ENCODE measurements at regions not wholly inside any gene's neighbourhood (a gene's known extent, or its start where the extent isn't known, plus 50 kb on each side); places are given as distances from the start of the nearest gene placed in this dataset.
"Not testable (repeated sequence)": the region's sequence is repeated elsewhere in the genome, so short reads cannot be mapped to it uniquely, and the experiment has no call there.

GRCh38 chr5:108543486-108543885, 161.6 kb upstream of the FBXL17 start (continued):
- TF ChIP-seq ZNF558 (tag by site-specific recombination; IDR thresholded peaks at IDR 0.05) (no peak), ZNF214 (tag by site-specific recombination; IDR thresholded peaks at IDR 0.05; ENCODE audit: borderline replicate concordance) (no peak)

- H3K4me3 ChIP-seq (ENCODE audit: low read depth, low read length), result no peak overlapping the region
- H3K36me3 ChIP-seq (ENCODE audit: control insufficient read depth in 2 of 2, insufficient read depth in 1 of 2, low read length in 2 of 2), result no peaks in the 10 kb centered on the region
- no peaks in the 10 kb centered on the region for H3K4me1 ChIP-seq (ENCODE audit: control insufficient read depth, insufficient read depth, low read length)
- ChIA-PET POLR2A (no interaction called here), CTCF (interaction anchor here (0.9 kb wide), 1 partner anchor 17 kb away, joined by 3 read pairs; no protein-coding TSS in a partner anchor)
- TF ChIP-seq REPIN1 (tag by site-specific recombination; IDR thresholded peaks at IDR 0.05; ENCODE audit: low read depth) (no peak), ZNF529 (tag by site-specific recombination; IDR thresholded peaks at IDR 0.05; ENCODE audit: insufficient replicate concordance) (no peak), ZNF580 (tag by site-specific recombination; IDR thresholded peaks at IDR 0.05) (no peak), ZNF488 (tag by site-specific recombination; IDR thresholded peaks at IDR 0.05) (no peak), ZNF837 (tag by site-specific recombination; IDR thresholded peaks at IDR 0.05) (no peak)
- H3K27ac ChIP-seq (ENCODE audit: extremely low read depth, low read depth, low read length), result no peak overlapping the region
- H3K9me3 ChIP-seq (ENCODE audit: control insufficient read depth, insufficient read depth, low read depth, low read length), result no peaks in the 10 kb centered on the region
Observed at GRCh38 chr5:108541836-108542235, 159.9 kb upstream of the FBXL17 start.

- no peak overlapping the region for H3K4me3 ChIP-seq (ENCODE audit: low read depth, low read length)
- H3K27ac ChIP-seq (ENCODE audit: extremely low read depth, low read depth, low read length), result no peak overlapping the region
- TF ChIP-seq GLI2 (tag by site-specific recombination; IDR thresholded peaks at IDR 0.05; ENCODE audit: borderline replicate concordance, low read depth), result no peak
- TF ChIP-seq ZNF645 (tag by site-specific recombination; IDR thresholded peaks at IDR 0.05), result no peak
- no peak for TF ChIP-seq ZNF19 (tag by site-specific recombination; IDR thresholded peaks at IDR 0.05; ENCODE audit: low read depth)
- no peak for TF ChIP-seq ZNF169 (tag by site-specific recombination; IDR thresholded peaks at IDR 0.05)
- no peak for TF ChIP-seq ZNF623 (tag by site-specific recombination; IDR thresholded peaks at IDR 0.05)
- TF ChIP-seq ZNF621 (tag by site-specific recombination; IDR thresholded peaks at IDR 0.05), result no peak
- TF ChIP-seq ZNF239 (tag by site-specific recombination; IDR thresholded peaks at IDR 0.05), result no peak
- H3K36me3 ChIP-seq (ENCODE audit: control insufficient read depth in 2 of 2, insufficient read depth in 1 of 2, low read length in 2 of 2), result no peaks in the 10 kb centered on the region
- no peaks in the 10 kb centered on the region for H3K4me1 ChIP-seq (ENCODE audit: control insufficient read depth, insufficient read depth, low read length)
- H3K9me3 ChIP-seq (ENCODE audit: control insufficient read depth, insufficient read depth, low read depth, low read length), result no peaks in the 10 kb centered on the region
- ChIA-PET CTCF (interaction anchor here (0.6 kb wide), 1 partner anchor 383 kb away, joined by 3 read pairs; no protein-coding TSS in a partner anchor), POLR2A (no interaction called here)
Observed at GRCh38 chr5:108536321-108536720, 154.4 kb upstream of the FBXL17 start.

GRCh38 chr5:108532129-108532445, 150.2 kb upstream of the FBXL17 start:
- H3K9me3 ChIP-seq (ENCODE audit: control insufficient read depth, insufficient read depth, low read depth, low read length); H3K4me1 ChIP-seq (ENCODE audit: control insufficient read depth, insufficient read depth, low read length); CTCF ChIA-PET; H3K4me3 ChIP-seq (ENCODE audit: low read depth, low read length); POLR2A ChIA-PET; H3K27ac ChIP-seq (ENCODE audit: extremely low read depth, low read depth, low read length); H3K36me3 ChIP-seq (ENCODE audit: control insufficient read depth in 2 of 2, insufficient read depth in 1 of 2, low read length in 2 of 2): not testable (repeated sequence)

GRCh38 chr5:108531367-108532128, 149.7 kb upstream of the FBXL17 start:
- CTCF ChIA-PET, result no interaction called here

More at GRCh38 chr5:108531367-108532128, 149.7 kb upstream of the FBXL17 start:
- no peaks in the 10 kb centered on the region for H3K9me3 ChIP-seq (ENCODE audit: control insufficient read depth, insufficient read depth, low read depth, low read length)
- POLR2A ChIA-PET, result no interaction called here
- H3K27ac ChIP-seq (ENCODE audit: extremely low read depth, low read depth, low read length), result no peak overlapping the region
- H3K4me3 ChIP-seq (ENCODE audit: low read depth, low read length), result no peak overlapping the region
- no peaks in the 10 kb centered on the region for H3K36me3 ChIP-seq (ENCODE audit: control insufficient read depth in 2 of 2, insufficient read depth in 1 of 2, low read length in 2 of 2)
- TF ChIP-seq ZBTB49 (tag by site-specific recombination; IDR thresholded peaks at IDR 0.05; ENCODE audit: low read depth) (no peak), ZNF223 (tag by site-specific recombination; IDR thresholded peaks at IDR 0.05) (no peak), ZNF350 (tag by site-specific recombination; IDR thresholded peaks at IDR 0.05) (no peak), ZNF239 (tag by site-specific recombination; IDR thresholded peaks at IDR 0.05) (no peak)
- H3K4me1 ChIP-seq (ENCODE audit: control insufficient read depth, insufficient read depth, low read length), result no peaks in the 10 kb centered on the region
